HG03521 (cell line): ENCODE measurements at regions not wholly inside any gene's neighbourhood (a gene's known extent, or its start where the extent isn't known, plus 50 kb on each side); places are given as distances from the start of the nearest gene placed in this dataset.

Experiments used
- ATAC-seq: cut with Tn5 transposase; IDR thresholded peaks from one replicate; pipeline ENCODE4 v1.9.1; 2021; ENCODE audit warnings: mild to moderate bottlenecking, moderate library complexity; ENCODE audit not compliant: unreplicated experiment

DNA sequence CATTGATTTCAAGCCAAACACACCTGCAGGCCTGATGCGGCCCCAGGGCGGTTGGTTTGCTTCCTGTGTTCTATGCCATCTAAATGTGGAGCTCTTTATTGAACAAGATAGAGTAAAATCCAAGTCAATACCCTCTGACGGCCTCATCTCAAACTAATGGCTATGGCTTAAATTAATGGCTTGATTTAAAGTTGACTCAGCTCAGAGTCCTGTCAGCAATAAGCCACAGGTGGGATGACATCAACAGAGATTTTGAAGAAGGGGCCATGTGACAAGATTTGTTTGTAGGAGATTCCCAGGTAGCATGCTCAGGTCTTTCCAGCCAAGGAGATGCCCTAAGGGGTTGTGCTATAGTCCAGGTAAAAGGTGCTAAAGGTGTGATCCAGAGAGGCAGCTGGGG is 66.7 kb upstream of the ZNF32 start:
- no peak for ATAC-seq

DNA sequence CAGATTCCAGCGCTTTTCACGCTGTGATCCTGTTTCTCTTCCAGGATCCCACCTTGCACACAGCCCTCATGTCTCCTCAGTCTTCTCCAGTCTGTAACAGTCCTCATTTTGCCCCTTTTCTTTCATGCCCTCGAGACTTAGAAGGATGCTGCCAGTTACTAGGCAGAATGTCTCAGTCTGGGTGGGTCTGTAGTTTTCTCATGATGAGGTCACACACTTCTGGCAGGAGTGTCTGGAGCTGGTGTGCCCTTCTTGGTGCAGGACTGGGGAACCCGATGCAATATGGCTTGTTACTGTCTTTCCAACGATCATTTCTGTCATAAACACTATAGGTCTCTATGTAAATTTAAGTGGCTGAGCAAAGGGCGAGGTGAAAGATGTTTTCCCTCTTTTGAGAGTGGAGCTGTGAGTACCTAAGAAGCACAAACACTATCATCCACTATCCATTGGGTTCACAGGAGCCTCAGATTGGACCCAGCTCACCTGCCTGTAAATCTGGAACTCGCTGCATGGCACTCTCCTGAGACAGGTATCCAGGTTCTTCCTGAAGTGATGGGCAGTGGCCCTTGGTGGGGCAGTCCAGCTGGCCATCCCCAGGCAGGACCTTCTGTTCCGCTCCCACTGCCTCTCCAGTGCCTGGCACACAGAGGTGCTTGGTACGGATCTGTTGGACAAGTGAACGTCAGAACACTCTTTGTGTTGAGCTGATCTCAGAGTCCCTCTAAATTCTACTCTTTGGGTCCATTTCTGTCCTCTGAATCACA is 64.3 kb upstream of the ZNF32 start:
- no peak for ATAC-seq

DNA sequence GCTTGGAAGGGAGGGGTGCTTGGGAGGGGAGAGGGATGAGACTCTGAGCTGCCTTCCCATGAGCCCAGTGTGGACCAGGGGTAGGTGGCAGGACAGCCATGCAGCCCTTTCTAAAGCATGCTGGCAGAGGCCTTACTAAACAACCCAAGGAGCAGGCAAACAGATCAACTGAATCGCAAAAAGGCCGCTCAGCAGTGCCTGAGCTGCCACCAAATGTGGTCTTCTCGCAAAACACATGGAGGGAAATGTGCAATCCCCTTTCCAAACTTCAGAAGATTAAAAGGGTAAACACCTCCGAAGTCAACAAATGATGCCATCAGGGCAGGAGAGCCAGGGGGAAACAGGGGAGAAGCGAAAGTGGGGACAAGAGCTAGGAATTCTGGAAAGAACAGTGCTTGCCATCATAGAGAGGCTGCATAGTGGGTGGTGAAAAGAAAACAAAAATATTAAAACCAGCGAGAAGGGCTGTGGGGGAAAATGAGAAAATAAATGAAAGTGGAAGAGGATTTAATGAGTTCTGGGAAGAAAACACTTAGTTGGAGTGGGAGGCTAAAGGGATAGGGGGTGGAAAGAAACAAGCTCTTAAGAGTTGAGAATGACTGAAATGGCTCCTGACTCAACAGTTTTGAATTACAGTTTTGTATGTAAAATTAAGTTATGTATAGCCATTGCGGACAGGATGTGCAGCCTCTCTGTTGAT is 62.2 kb upstream of the ZNF32 start:
- ATAC-seq, result no peak

- ATAC-seq, result no peak
These were observed 59.6 kb upstream of the ZNF32 start for GRCh38 chr10:43708262-43708661.

DNA sequence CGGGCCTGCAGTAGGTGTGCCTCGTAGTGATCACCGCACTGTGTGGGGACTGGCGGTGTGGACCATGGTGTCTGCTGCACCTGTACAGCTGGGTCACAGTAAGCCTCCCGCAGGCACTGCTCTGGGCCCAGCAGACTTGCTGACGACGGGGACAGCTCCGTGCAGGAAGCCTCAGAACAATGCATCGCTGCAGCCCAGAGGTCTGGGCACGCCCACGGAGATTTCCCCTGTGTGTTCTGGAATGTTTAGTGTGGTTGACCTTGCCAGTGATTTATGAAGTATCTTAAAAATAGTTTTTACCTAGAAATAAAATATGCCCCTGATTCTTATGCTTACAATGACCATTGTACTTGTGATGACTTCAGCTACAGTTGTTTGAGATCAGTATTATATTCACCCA is 59.1 kb upstream of the ZNF32 start:
- no peak for ATAC-seq

GRCh38 chr10:43706166-43706565 is 57.5 kb upstream of the ZNF32 start:
- ATAC-seq, result no peak

DNA sequence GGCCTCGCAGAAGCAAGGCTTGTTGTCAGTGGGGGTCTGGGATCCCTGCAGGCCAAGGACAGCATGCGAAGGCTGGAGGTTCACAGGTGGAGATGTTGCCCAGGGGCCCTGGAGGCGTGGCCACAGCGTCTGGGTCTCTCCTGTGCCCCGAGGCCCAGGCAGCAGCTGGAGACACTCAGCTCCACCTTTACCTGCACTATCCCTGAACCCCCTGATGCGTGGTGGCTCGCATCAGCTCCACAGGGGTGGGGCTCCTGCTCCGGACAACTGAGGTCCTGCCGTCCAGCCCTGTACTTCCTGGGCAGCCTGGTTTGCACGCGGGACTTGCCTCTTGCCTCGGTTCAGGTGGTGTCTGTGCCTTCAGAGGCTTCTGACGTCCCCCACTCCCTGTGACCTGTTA is 54.6 kb upstream of the ZNF32 start:
- ATAC-seq, result no peak

DNA sequence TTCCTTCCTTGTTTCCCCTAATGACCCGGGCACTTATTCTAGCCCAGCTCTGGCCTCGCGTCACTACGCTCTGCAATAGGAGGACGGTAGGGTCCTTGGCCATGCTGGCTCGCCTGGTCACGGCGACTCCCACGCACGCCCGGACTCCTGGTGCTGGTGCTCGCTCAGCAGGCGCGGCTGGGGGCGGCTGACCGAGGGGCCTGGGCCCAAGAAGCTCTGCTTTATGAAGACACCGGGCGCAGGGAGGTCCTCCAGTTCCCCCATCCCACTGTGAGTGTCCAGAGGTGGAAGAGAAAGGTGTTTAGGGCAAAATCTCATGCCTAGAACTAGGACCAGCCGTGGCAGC is 54.2 kb upstream of the ZNF32 start:
- ATAC-seq, result no peak

DNA sequence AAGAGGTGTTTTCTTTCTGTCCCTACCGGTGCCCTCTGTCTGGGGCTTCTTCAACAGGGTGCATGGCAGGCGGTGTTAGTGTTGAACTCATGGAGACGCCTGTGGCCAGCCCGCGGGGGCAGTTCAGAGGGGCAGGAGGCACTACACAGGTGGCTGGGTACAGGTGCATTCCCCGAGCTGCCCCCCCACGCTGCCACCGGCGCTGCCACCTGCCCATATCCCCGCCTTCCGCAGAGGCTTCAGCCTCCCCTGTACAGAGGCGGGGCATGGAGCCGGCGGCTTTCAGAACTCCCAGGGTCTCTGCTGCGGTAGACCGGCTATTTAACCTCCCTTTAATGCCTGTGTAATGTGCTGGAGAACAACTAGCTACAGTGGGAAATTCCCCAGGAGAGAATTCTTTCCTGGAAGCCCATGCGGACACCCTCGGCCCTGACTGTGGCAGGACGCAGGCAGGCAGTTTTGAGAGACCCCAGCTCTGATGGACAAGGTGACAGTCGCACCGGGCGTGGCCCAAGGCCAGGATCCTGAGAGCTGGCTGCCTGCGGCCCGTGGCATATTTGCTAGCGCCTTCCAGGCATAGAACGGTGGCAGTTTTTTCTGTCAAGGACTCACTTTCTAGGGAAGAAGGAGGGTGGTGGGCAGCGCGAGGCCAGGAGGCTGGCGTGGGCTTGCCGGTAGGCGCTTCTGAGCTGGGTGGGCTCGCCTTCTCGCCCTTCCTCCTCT is 53.7 kb upstream of the ZNF32 start:
- ATAC-seq, result no peak

DNA sequence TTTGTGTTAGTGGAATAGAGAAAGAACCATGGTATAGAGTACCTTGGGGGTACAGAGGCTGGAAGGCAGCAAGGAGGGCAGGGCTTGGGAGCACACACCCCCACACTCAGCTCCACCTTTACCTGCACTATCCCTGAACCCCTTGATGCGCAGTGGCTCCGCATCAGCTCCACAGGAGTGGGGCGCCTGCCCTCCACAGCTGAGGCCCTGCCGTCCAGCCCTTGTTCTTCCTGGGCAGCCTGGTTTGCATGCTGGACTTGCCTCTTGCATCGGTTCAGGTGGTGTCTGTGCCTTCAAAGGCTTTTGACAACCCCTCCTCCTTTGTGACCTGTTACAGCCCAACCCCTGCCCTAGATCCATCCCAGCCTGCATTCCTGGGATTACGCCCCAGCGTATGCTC is 52.6 kb upstream of the ZNF32 start:
- ATAC-seq, result no peak

DNA sequence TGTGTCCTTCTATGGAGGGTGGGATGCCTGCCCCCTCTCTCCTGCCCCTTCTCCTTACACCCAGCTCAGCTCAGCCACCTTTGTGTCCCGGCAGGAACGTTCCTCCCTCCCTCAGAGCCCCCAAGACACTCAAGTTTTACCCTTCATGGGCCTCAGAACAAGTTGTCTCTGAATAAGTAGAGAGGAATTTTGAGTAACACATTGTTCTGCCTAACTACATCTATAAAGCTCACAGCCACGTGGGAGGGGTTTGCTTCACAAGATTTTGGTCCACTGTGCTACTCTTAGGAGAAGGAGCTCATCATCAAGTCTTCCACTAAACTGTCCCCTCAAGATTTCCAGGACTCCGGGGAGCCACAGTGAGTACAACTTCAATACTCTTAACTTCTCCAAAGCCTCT is 51.6 kb upstream of the ZNF32 start:
- ATAC-seq, result no peak

DNA sequence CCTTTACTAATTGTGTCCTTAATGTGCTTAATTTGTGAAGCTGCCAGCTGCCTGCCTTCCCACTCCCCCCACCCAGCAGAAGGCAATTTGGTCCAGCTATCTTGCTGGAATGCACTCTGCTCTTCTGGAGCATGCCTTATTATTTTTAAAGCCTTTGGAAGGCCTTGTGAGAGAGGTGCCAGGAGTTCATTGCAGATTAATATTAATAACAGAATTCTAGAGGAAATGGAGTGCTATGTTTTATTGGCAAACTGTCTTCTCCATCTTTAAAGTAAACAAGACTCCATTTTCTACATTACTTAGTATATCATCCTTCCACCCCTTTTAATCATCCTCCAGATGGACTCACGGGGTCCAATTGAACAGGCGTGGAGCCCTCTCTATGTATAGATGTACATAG is 50.8 kb upstream of the ZNF32 start:
- ATAC-seq, result no peak
